VCaP (cell line): ENCODE measurements at regions not wholly inside any gene's neighbourhood (a gene's known extent, or its start where the extent isn't known, plus 50 kb on each side); places are given as distances from the start of the nearest gene placed in this dataset.

Source experiments
- H3K27ac ChIP-seq: fragments of 450-650 bp; 2 replicates; pipeline ENCODE4 v1.5.1; 2017
- TF ChIP-seq, protein P1 (sequence below): fragments of 450-650 bp; conservative IDR thresholded peaks from 2 replicates; pipeline ENCODE4 v1.5.1; 2017; ENCODE audit warnings: mild to moderate bottlenecking, moderate library complexity

DNA sequence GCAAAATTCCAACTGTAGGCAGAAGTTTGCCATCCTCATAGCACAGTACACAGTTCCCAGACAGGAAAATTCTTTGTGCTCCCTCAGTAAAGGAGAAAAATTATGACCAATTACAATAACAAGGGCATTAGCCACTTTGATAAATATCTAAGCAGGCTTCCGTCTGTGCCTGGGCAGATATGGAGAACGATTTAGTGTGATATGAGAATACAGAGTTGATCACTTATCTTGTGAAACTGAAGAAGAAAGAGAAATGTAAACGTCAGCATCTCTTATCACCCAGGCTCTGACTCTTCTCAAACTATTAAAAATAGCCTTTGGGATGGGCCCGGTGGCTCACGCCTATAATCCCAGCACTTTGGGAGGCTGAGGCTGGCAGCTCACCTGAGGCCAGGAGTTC lies 54.5 kb upstream of the TIAM1 start:
- no peak overlapping the region for H3K27ac ChIP-seq

DNA sequence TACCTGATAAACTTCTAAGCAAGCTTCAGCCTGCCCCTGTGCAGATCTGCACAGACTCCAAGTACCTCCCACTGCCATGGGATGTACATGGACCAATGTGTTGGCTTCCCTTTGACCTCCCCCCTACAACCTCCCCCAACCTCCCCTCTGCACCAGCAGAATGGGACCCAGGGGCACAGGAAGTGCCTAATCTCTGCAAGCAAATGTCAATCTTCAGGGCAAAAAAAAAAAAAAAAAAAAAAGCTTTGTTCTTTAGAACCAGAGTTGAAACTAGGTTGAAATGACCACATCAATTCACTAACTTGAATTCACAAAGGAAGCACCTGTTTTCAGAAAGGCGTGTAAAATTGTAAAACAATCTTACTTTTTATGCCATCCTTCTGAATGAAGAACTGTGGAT lies 53.9 kb upstream of the TIAM1 start:
- TF ChIP-seq, protein P1, sequence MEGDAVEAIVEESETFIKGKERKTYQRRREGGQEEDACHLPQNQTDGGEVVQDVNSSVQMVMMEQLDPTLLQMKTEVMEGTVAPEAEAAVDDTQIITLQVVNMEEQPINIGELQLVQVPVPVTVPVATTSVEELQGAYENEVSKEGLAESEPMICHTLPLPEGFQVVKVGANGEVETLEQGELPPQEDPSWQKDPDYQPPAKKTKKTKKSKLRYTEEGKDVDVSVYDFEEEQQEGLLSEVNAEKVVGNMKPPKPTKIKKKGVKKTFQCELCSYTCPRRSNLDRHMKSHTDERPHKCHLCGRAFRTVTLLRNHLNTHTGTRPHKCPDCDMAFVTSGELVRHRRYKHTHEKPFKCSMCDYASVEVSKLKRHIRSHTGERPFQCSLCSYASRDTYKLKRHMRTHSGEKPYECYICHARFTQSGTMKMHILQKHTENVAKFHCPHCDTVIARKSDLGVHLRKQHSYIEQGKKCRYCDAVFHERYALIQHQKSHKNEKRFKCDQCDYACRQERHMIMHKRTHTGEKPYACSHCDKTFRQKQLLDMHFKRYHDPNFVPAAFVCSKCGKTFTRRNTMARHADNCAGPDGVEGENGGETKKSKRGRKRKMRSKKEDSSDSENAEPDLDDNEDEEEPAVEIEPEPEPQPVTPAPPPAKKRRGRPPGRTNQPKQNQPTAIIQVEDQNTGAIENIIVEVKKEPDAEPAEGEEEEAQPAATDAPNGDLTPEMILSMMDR, result no peak
- H3K27ac ChIP-seq, result no peak overlapping the region

More for the DNA sequence above, 54.5 kb upstream of the TIAM1 start:
- TF ChIP-seq, protein P1, result no peak

GRCh38 chr21:31397515-31397926 lies 53.5 kb upstream of the TIAM1 start:
- H3K27ac ChIP-seq, result no peak overlapping the region
- TF ChIP-seq, protein P1, result no peak

DNA sequence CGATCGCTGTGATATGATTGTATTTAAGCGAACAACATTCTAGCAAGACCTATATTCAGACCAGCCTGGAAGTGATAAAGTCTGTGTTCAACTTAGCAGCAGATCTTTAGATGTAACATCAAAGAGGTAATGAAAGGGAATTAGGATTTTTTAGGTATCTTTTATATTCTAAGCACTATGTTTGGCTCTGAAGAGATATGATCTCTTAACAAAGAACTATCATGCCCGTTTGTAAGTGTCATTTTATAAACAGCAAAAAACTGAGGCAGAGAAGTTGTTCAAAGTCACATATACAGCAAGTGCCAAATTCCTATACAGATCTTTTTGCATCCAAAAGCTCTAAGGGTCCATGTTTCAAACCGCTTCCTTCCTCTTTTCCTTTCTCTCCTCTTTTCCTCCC lies 53.0 kb upstream of the TIAM1 start:
- H3K27ac ChIP-seq, result no peak overlapping the region
- TF ChIP-seq, protein P1, result no peak

GRCh38 chr21:31396399-31396798 lies 52.3 kb upstream of the TIAM1 start:
- H3K27ac ChIP-seq, result no peak overlapping the region
- TF ChIP-seq, protein P1, result no peak

DNA sequence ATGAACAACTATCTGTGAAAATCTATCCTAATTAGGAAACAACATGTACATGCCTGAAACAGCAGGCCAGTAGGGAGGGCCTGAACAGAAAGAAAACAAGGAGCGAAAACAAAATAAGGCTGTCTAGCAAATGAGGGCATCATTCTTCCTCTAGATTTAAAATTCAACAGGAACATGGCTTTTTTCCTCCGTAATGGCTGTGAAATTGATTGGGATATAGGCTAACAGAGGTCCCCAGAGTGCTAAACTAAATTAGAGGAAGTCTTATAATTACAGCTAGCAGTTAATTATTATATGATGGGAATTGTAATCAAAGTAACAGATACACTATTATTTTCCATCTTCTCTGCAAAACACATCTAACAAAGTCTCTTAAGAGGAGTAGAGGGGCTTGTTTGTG lies 51.7 kb upstream of the TIAM1 start:
- no peak overlapping the region for H3K27ac ChIP-seq

DNA sequence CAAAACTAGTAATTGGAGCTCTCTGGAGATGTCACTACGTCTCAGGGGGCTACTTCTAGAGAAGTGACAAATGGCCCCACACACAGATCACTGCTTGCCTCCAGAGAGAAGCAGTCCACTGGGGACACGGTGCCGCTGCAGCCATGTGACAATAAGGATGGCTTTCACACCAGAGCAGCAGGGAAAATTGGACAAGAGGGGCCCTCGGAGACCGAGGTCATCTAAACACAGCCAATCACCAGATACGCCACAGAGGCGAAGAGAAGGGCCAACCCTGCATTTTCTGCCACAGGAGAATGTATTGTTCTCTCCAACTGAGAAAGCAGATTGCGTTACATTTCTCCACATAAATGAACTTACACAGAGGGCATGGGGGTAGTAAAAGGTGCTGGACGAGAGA lies 51.2 kb upstream of the TIAM1 start:
- TF ChIP-seq, protein P1, result no peak
- H3K27ac ChIP-seq, result no peak overlapping the region

More for the DNA sequence above, 51.7 kb upstream of the TIAM1 start:
- TF ChIP-seq, protein P1, result no peak

DNA sequence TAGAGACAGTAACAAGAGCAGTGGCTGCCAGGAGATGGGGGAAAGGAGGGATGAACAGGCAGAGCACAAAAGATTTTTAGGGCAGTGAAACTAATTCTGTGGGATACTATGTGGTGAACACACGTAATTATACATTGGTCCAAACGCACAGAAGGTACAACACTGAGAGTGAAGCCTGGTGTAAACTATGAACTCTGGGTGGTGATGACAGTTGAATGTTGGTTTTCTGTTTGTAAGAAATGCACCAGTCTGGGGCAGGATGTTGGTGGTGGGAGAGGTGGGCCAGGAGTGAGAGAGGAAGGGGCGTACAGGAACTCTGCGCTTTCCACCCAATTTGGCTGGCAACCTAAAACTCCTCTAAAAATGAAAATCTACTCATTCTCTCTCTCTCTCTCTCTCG lies 50.2 kb upstream of the TIAM1 start:
- no peak overlapping the region for H3K27ac ChIP-seq
- TF ChIP-seq, protein P1, result no peak
